ENCODE measurements at regions not wholly inside any gene's neighbourhood (a gene's known extent, or its start where the extent isn't known, plus 50 kb on each side); places are given as distances from the start of the nearest gene placed in this dataset.
"Not testable (repeated sequence)": the region's sequence is repeated elsewhere in the genome, so short reads cannot be mapped to it uniquely, and the experiment has no call there.

- H3K27ac Mint-ChIP-seq = no peak overlapping the region
- H3K9me3 Mint-ChIP-seq = peaks cover 4% of the 10 kb centered on the region
- DNase-seq (ENCODE audit: low spot score in 2 of 2) = no peak
- no peak overlapping the region for H3K4me3 Mint-ChIP-seq
- no peaks in the 10 kb centered on the region for H3K36me3 Mint-ChIP-seq
- no peak for ATAC-seq
- no peaks in the 10 kb centered on the region for H3K4me1 Mint-ChIP-seq
These were observed 61.7 kb downstream of the NPS start for GRCh38 chr10:127610816-127611215.

GRCh38 chr10:127614484-127615017 is 65.4 kb downstream of the NPS start:
- ATAC-seq (no peak), DNase-seq (ENCODE audit: low spot score in 2 of 2) (no peak)
- no peak overlapping the region for H3K4me3 Mint-ChIP-seq
- H3K4me1 Mint-ChIP-seq = no peaks in the 10 kb centered on the region
- no peaks in the 10 kb centered on the region for H3K36me3 Mint-ChIP-seq
- H3K9me3 Mint-ChIP-seq = peaks cover 4% of the 10 kb centered on the region
- no peak overlapping the region for H3K27ac Mint-ChIP-seq

- H3K27ac Mint-ChIP-seq = no peak overlapping the region
- no peak for ATAC-seq
These were observed 69.7 kb downstream of the NPS start for GRCh38 chr10:127618797-127619196.

GRCh38 chr10:127619546-127620325 is 70.6 kb downstream of the NPS start:
- H3K27ac Mint-ChIP-seq = no peak overlapping the region
- peaks cover 2% of the 10 kb centered on the region for H3K9me3 Mint-ChIP-seq
- no peaks in the 10 kb centered on the region for H3K36me3 Mint-ChIP-seq
- no peaks in the 10 kb centered on the region for H3K4me1 Mint-ChIP-seq
- ATAC-seq (no peak), DNase-seq (ENCODE audit: low spot score in 2 of 2) (no peak)
- no peak overlapping the region for H3K4me3 Mint-ChIP-seq

More at GRCh38 chr10:127618797-127619196, 69.7 kb downstream of the NPS start:
- no peaks in the 10 kb centered on the region for H3K36me3 Mint-ChIP-seq
- no peak overlapping the region for H3K4me3 Mint-ChIP-seq
- no peak for DNase-seq (ENCODE audit: low spot score in 2 of 2)
- peaks cover 4% of the 10 kb centered on the region for H3K9me3 Mint-ChIP-seq
- no peaks in the 10 kb centered on the region for H3K4me1 Mint-ChIP-seq

GRCh38 chr10:127635882-127636281 is 86.8 kb downstream of the NPS start:
- DNase-seq (ENCODE audit: low spot score in 2 of 2) (no peak), ATAC-seq (no peak)
- no peaks in the 10 kb centered on the region for H3K4me1 Mint-ChIP-seq
- H3K36me3 Mint-ChIP-seq = no peaks in the 10 kb centered on the region
- no peak overlapping the region for H3K4me3 Mint-ChIP-seq
- H3K9me3 Mint-ChIP-seq = peaks cover 20% of the 10 kb centered on the region
- H3K27ac Mint-ChIP-seq = no peak overlapping the region

GRCh38 chr10:127648885-127649284 is 88.1 kb upstream of the FOXI2 start:
- no peaks in the 10 kb centered on the region for H3K4me1 Mint-ChIP-seq
- no peak for ATAC-seq
- H3K27ac Mint-ChIP-seq = no peak overlapping the region
- H3K36me3 Mint-ChIP-seq = no peaks in the 10 kb centered on the region
- no peak for DNase-seq (ENCODE audit: low spot score in 2 of 2)
- no peaks in the 10 kb centered on the region for H3K9me3 Mint-ChIP-seq
- no peak overlapping the region for H3K4me3 Mint-ChIP-seq

- no peaks in the 10 kb centered on the region for H3K9me3 Mint-ChIP-seq
- peak; percentile 13 for ATAC-seq
These were observed 87.3 kb upstream of the FOXI2 start for GRCh38 chr10:127649642-127650041.

GRCh38 chr10:127657056-127657455 is 79.9 kb upstream of the FOXI2 start:
- no peaks in the 10 kb centered on the region for H3K36me3 Mint-ChIP-seq
- DNase-seq (ENCODE audit: low spot score in 2 of 2) = no peak
- no peak overlapping the region for H3K4me3 Mint-ChIP-seq
- H3K27ac Mint-ChIP-seq = no peak overlapping the region
- no peaks in the 10 kb centered on the region for H3K4me1 Mint-ChIP-seq
- no peak for ATAC-seq
- H3K9me3 Mint-ChIP-seq = no peaks in the 10 kb centered on the region

More at GRCh38 chr10:127649642-127650041, 87.3 kb upstream of the FOXI2 start:
- no peaks in the 10 kb centered on the region for H3K4me1 Mint-ChIP-seq
- no peak for DNase-seq (ENCODE audit: low spot score in 2 of 2)
- no peaks in the 10 kb centered on the region for H3K36me3 Mint-ChIP-seq
- H3K4me3 Mint-ChIP-seq = no peak overlapping the region
- H3K27ac Mint-ChIP-seq = no peak overlapping the region

- DNase-seq (ENCODE audit: low spot score in 2 of 2); H3K27ac Mint-ChIP-seq; H3K4me1 Mint-ChIP-seq; H3K9me3 Mint-ChIP-seq; ATAC-seq; H3K4me3 Mint-ChIP-seq; H3K36me3 Mint-ChIP-seq: not testable (repeated sequence)
These were observed 60.6 kb upstream of the FOXI2 start for GRCh38 chr10:127676430-127676829.

GRCh38 chr10:127678091-127678490 is 58.9 kb upstream of the FOXI2 start:
- H3K36me3 Mint-ChIP-seq = no peaks in the 10 kb centered on the region
- H3K4me1 Mint-ChIP-seq = no peaks in the 10 kb centered on the region
- no peak overlapping the region for H3K27ac Mint-ChIP-seq
- no peak overlapping the region for H3K4me3 Mint-ChIP-seq
- ATAC-seq (no peak), DNase-seq (ENCODE audit: low spot score in 2 of 2) (no peak)
- H3K9me3 Mint-ChIP-seq = peaks cover 2% of the 10 kb centered on the region

- Mint-ChIP-seq H3K27ac (no peak overlapping the region), H3K36me3 (no peaks in the 10 kb centered on the region), H3K9me3 (peaks cover 2% of the 10 kb centered on the region), H3K4me3 (no peak overlapping the region), H3K4me1 (no peaks in the 10 kb centered on the region)
- DNase-seq (ENCODE audit: low spot score in 2 of 2) = no peak
- ATAC-seq = no peak
These were observed 57.2 kb upstream of the FOXI2 start for GRCh38 chr10:127679642-127680255.

Data from stimulated activated effector memory CD8-positive, alpha-beta T cell treated with anti-CD3 and anti-CD28 coated beads, Interleukin-12 subunit alpha, Interleukin-12 subunit beta, amount 100 ng/mL, for 72 hours (primary cell).